B cell (primary cell): ENCODE measurements at regions not wholly inside any gene's neighbourhood (a gene's known extent, or its start where the extent isn't known, plus 50 kb on each side); places are given as distances from the start of the nearest gene placed in this dataset.
"Not testable (repeated sequence)": the region's sequence is repeated elsewhere in the genome, so short reads cannot be mapped to it uniquely, and the experiment has no call there.

Source experiments
- ATAC-seq: fragments of 200-7000 bp; cut with Tn5 transposase; one replicate; pipeline ENCODE4 v1.10.0; 2021; ENCODE audit warnings: low read depth, mild to moderate bottlenecking, moderate number of reproducible peaks, moderate library complexity
- CTCF ChIA-PET: fragments of 350-600 bp; sonication (Branson Sonifier 250); formaldehyde crosslinking; loops from one replicate; lab custom pipeline; 2021; ENCODE audit warnings: antibody characterized with exemption, inconsistent platforms; lab: Charles Lee
- POLR2A ChIA-PET: fragments of 350-600 bp; sonication (Branson Sonifier 250); formaldehyde crosslinking; loops from one replicate; lab custom pipeline; 2021; ENCODE audit warnings: antibody characterized with exemption; lab: Charles Lee
- DNase-seq: peaks from one replicate; pipeline ENCODE4 v3.0.0; 2013
- H2AFZ ChIP-seq: 2 replicates; pipeline ENCODE4 v1.6.1; 2012; ENCODE audit warnings: mild to moderate bottlenecking, low read depth, low read length; ENCODE audit not compliant: insufficient read depth, poor library complexity, severe bottlenecking
- H3K27ac ChIP-seq, 2 donors: 1 replicate in 1 of 2; 2 replicates in 1 of 2; pipeline ENCODE4 v1.5.1; 2012 to 2013; ENCODE audit warnings: low read length in 2 of 2, mild to moderate bottlenecking in 2 of 2, moderate library complexity in 1 of 2
- H3K27me3 ChIP-seq, 4 experiments: fragments of 200-600 bp in 1 of 4; sonication (generic) in 1 of 4; replicated peaks in 1 of 4; 1 replicate in 2 of 4; 2 replicates in 2 of 4; pipeline versions ENCODE4 v1.6.1 to v1.7.0; 2013 to 2016; ENCODE audit warnings: low read length in 3 of 4, mild to moderate bottlenecking in 2 of 4, mixed read lengths in 1 of 4, moderate library complexity in 1 of 4; ENCODE audit not compliant: insufficient read depth in 4 of 4, control insufficient read depth in 3 of 4; ENCODE audit errors: control extremely low read depth in 1 of 4
- H3K36me3 ChIP-seq, 2 experiments: replicated peaks in 1 of 2; 1 replicate in 1 of 2; 2 replicates in 1 of 2; pipeline versions ENCODE4 v1.6.1 to v1.7.1; 2013; ENCODE audit warnings: low read length in 1 of 2; ENCODE audit not compliant: insufficient read depth in 2 of 2, control insufficient read depth in 1 of 2; ENCODE audit errors: control extremely low read depth in 1 of 2, extremely low read depth in 1 of 2
- H3K4me1 ChIP-seq, 2 donors: fragments of 200-600 bp in 1 of 2; sonication (generic) in 1 of 2; 1 replicate in 1 of 2; 2 replicates in 1 of 2; pipeline versions ENCODE4 v1.5.1 to v1.6.1; 2013 to 2017; ENCODE audit warnings: low read length in 2 of 2; ENCODE audit not compliant: control insufficient read depth in 2 of 2, insufficient read depth in 2 of 2
- H3K4me2 ChIP-seq: replicated peaks from 2 replicates; pipeline ENCODE3; 2012; ENCODE audit warnings: mild to moderate bottlenecking, low read depth, low read length; ENCODE audit not compliant: poor library complexity, severe bottlenecking
- H3K4me3 ChIP-seq, 5 experiments: fragments of 200-600 bp in 1 of 5; sonication (generic) in 1 of 5; 1 replicate in 3 of 5; 2 replicates in 2 of 5; pipeline versions ENCODE4 v1.5.1 to v1.7.0; 2011 to 2016; ENCODE audit warnings: low read length in 4 of 5, mild to moderate bottlenecking in 4 of 5, low read depth in 2 of 5, control low read depth in 1 of 5, moderate library complexity in 1 of 5; ENCODE audit not compliant: insufficient read depth in 1 of 5; ENCODE audit errors: control extremely low read depth in 1 of 5, extremely low read depth in 1 of 5
- H3K79me2 ChIP-seq: fragments of 200-600 bp; sonication (generic); one replicate; pipeline ENCODE4 v1.6.0; 2016; ENCODE audit warnings: low read length; ENCODE audit not compliant: control insufficient read depth, insufficient read depth
- H3K9ac ChIP-seq: fragments of 200-600 bp; sonication (generic); 2 replicates; pipeline ENCODE4 v1.6.1; 2017; ENCODE audit warnings: mild to moderate bottlenecking, low read length, moderate library complexity
- H3K9me3 ChIP-seq, 3 donors: one replicate each; pipeline versions ENCODE4 v1.6.1 to v1.7.1; 2013; ENCODE audit warnings: low read length in 2 of 3; ENCODE audit not compliant: control insufficient read depth in 2 of 3, insufficient read depth in 1 of 3; ENCODE audit errors: control extremely low read depth in 1 of 3
- H4K20me1 ChIP-seq: 2 replicates; pipeline ENCODE4 v1.6.0; 2012; ENCODE audit warnings: mild to moderate bottlenecking, low read length; ENCODE audit not compliant: insufficient read depth, control insufficient read depth, poor library complexity, severe bottlenecking
- H3K27ac Mint-ChIP-seq: one replicate; pipeline ENCODE4 v1.8.0; 2021; ENCODE audit warnings: mixed read lengths
- H3K27me3 Mint-ChIP-seq: one replicate; pipeline ENCODE4 v1.8.0; 2021; ENCODE audit warnings: mixed read lengths
- H3K4me1 Mint-ChIP-seq: one replicate; pipeline ENCODE4 v1.8.0; 2021; ENCODE audit warnings: mixed read lengths
- H3K4me3 Mint-ChIP-seq: one replicate; pipeline ENCODE4 v1.8.0; 2021; ENCODE audit warnings: mixed read lengths
- H3K9me3 Mint-ChIP-seq: one replicate; pipeline ENCODE4 v1.8.0; 2022; ENCODE audit warnings: mixed read lengths; ENCODE audit not compliant: insufficient read depth
- EZH2 ChIP-seq: IDR thresholded peaks from 2 replicates; pipeline ENCODE4 v1.6.1; 2012; ENCODE audit warnings: borderline replicate concordance, low read depth, mild to moderate bottlenecking, moderate library complexity, low read length; ENCODE audit not compliant: insufficient read depth, poor library complexity, severe bottlenecking
- WGBS: methylation state at CpG from one replicate; pipeline ENCODE4 v1.1.5; 2013; ENCODE audit warnings: missing lambda C conversion rate; ENCODE audit not compliant: insufficient coverage; 5-methylcytosine and 5-hydroxymethylcytosine counted together
- intact Hi-C: fragments of 100-400 bp; cut with micrococcal nuclease; formaldehyde crosslinking; loops from one replicate; pipeline ENCODE4 v1.10.0; 2022
- TF ChIP-seq, protein P1 (sequence below): fragments of 200-600 bp; IDR thresholded peaks from one replicate; pipeline ENCODE4 v1.8.0; 2022; ENCODE audit warnings: antibody characterized with exemption, mild to moderate bottlenecking

DNA sequence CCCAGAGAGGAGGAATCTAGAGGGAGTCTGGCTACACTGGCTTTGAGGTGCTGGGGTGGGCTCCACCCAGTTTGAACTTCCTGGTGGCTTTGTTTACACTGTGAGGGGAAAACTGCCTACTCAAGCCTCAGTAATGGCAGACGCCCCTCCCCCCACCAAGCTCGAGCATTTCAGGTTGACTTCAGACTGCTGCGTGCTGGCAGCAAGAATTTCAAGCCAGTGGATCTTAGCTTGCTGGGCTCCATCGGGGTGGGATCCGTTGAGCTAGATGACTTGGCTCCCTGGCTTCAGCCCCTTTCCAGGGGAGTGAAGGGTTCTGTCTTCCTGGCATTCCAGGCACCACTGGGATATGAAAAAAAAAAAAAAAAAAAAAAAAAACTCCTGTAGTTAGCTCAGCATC is 281.0 kb downstream of the FGF10 start:
- intact Hi-C loops, CTCF ChIA-PET: not testable (repeated sequence)

DNA sequence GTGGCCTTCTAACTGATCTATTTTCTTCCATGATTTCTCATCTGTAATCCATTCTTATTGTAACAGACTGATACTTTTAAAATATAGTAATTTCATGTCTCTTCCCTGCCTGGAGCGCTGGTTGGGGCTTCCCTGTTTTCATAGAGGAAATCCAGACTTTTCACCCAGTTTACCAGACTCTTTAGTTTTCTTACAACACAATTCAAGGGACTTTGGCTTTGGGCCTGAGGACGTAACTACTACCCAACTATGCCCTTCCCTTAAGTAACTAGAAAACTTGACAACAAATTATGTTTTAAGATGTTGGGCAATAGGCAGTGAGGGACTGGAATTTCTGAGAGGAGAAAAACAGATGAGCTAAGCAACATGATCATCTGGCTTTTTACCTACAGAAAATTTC is 289.6 kb downstream of the FGF10 start:
- Histone ChIP-seq H3K27ac (no peak overlapping the region), H3K9ac (no peak overlapping the region), H2AFZ (no peak overlapping the region), H3K4me3 (no peak overlapping the region), H3K4me1 (no peaks in the 10 kb centered on the region), H4K20me1 (no peaks in the 10 kb centered on the region), H3K9me3 (no peaks in the 10 kb centered on the region), H3K27me3 (no peaks in the 10 kb centered on the region), H3K79me2 (no peaks in the 10 kb centered on the region), H3K4me2 (no peak overlapping the region), H3K36me3 (no peaks in the 10 kb centered on the region)
- Mint-ChIP-seq H3K27ac (no peak overlapping the region), H3K27me3 (no peaks in the 10 kb centered on the region), H3K4me1 (no peaks in the 10 kb centered on the region), H3K9me3 (peaks cover 4% of the 10 kb centered on the region), H3K4me3 (no peak overlapping the region)
- TF ChIP-seq, protein P1, sequence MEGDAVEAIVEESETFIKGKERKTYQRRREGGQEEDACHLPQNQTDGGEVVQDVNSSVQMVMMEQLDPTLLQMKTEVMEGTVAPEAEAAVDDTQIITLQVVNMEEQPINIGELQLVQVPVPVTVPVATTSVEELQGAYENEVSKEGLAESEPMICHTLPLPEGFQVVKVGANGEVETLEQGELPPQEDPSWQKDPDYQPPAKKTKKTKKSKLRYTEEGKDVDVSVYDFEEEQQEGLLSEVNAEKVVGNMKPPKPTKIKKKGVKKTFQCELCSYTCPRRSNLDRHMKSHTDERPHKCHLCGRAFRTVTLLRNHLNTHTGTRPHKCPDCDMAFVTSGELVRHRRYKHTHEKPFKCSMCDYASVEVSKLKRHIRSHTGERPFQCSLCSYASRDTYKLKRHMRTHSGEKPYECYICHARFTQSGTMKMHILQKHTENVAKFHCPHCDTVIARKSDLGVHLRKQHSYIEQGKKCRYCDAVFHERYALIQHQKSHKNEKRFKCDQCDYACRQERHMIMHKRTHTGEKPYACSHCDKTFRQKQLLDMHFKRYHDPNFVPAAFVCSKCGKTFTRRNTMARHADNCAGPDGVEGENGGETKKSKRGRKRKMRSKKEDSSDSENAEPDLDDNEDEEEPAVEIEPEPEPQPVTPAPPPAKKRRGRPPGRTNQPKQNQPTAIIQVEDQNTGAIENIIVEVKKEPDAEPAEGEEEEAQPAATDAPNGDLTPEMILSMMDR: no peak
- TF ChIP-seq EZH2: no peak
- CTCF ChIA-PET: no interaction called here
- no peak for DNase-seq
- POLR2A ChIA-PET: no interaction called here
- intact Hi-C loops: no loop called here
- no peak for ATAC-seq
- 55% methylated on average over 1 of the region's 2 CpGs for WGBS

More for the DNA sequence above, 281.0 kb downstream of the FGF10 start:
- H3K27ac Mint-ChIP-seq, H3K4me3 Mint-ChIP-seq, H3K4me1 Mint-ChIP-seq, H3K27me3 Mint-ChIP-seq, H2AFZ ChIP-seq, H3K36me3 ChIP-seq, H3K4me1 ChIP-seq, H3K4me2 ChIP-seq, ATAC-seq, H3K79me2 ChIP-seq, H3K27me3 ChIP-seq, H3K4me3 ChIP-seq, H3K9ac ChIP-seq, H3K27ac ChIP-seq, POLR2A ChIA-PET, H4K20me1 ChIP-seq, DNase-seq: not testable (repeated sequence)
- 50% methylated on average over 3 of the region's 5 CpGs for WGBS
- H3K9me3 Mint-ChIP-seq: peaks cover 12% of the 10 kb centered on the region
- H3K9me3 ChIP-seq: peaks cover 0 to 26% (median 2%) of the 10 kb centered on the region in 3 donors
